ENCODE measurements at regions not wholly inside any gene's neighbourhood (a gene's known extent, or its start where the extent isn't known, plus 50 kb on each side); places are given as distances from the start of the nearest gene placed in this dataset.

DNA sequence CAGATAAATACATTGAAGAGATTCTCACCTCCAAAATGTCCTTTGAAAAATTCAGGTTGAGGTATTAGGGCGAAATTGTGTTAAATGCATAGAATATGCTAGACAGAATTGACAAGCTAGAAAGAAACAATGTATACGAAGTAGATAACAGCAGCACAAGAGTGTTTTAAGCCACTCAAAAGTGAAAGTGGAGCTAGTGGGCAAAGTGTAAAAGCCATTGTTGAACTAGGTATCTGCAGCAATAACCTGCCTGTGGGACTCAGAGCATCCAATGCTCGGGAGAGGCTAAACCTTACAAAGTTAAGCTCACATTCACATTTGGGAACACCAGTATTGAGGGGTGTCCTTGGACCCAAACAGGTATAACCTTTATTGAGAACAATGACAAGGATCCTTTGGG lies 180.6 kb upstream of the TMPO start:
- no peak for DNase-seq (ENCODE audit: low read depth)
- TF ChIP-seq, protein P1, sequence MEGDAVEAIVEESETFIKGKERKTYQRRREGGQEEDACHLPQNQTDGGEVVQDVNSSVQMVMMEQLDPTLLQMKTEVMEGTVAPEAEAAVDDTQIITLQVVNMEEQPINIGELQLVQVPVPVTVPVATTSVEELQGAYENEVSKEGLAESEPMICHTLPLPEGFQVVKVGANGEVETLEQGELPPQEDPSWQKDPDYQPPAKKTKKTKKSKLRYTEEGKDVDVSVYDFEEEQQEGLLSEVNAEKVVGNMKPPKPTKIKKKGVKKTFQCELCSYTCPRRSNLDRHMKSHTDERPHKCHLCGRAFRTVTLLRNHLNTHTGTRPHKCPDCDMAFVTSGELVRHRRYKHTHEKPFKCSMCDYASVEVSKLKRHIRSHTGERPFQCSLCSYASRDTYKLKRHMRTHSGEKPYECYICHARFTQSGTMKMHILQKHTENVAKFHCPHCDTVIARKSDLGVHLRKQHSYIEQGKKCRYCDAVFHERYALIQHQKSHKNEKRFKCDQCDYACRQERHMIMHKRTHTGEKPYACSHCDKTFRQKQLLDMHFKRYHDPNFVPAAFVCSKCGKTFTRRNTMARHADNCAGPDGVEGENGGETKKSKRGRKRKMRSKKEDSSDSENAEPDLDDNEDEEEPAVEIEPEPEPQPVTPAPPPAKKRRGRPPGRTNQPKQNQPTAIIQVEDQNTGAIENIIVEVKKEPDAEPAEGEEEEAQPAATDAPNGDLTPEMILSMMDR (IDR thresholded peaks at IDR 0.05; ENCODE audit: insufficient read depth, low read depth, low read length, missing control alignments): no peak
- no peak overlapping the region for H3K4me3 ChIP-seq (ENCODE audit: low read length)

DNA sequence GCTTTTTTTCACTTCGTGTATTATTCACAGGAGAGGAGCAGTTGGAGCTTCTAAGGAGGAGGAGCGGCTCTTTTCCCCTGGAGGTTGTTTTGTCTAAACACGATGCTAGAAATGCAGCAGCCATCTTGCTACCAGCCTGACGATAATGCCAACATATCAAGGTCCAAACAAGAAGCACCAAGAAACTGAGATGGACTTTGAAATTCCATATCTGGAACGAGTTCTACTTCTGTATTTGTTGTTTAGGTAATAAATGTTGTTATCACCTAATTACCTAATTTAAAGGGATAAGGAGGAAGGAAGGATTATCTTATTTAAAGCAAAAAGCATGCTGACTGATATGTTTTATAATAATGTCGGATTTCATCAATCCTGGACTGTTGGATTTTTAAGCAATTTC lies 174.4 kb upstream of the TMPO start:
- TF ChIP-seq, protein P1 (IDR thresholded peaks at IDR 0.05; ENCODE audit: insufficient read depth, low read depth, low read length, missing control alignments): no peak
- no peak for DNase-seq (ENCODE audit: low read depth)
- no peak overlapping the region for H3K4me3 ChIP-seq (ENCODE audit: low read length)

DNA sequence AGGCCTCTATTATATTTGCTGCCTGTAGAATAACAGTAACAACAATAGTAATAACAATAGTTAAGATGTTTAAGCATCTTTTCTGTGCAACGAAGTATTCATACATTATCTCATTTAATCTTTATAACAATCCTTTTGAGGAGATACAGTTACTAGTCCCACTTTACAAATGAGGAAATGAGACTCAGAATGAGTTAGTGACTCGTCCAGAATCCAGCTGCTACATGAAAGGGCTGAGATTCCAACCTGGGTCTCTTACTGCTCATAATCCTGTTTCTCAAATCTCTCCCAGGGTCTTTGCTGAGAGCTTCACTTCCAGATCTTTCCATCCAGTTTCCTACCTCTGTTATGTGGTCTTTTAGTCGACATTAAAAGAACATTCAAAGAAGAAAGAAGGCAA lies 173.7 kb upstream of the TMPO start:
- H3K4me3 ChIP-seq (ENCODE audit: low read length): no peak overlapping the region
- TF ChIP-seq, protein P1 (IDR thresholded peaks at IDR 0.05; ENCODE audit: insufficient read depth, low read depth, low read length, missing control alignments): no peak
- no peak for DNase-seq (ENCODE audit: low read depth)

DNA sequence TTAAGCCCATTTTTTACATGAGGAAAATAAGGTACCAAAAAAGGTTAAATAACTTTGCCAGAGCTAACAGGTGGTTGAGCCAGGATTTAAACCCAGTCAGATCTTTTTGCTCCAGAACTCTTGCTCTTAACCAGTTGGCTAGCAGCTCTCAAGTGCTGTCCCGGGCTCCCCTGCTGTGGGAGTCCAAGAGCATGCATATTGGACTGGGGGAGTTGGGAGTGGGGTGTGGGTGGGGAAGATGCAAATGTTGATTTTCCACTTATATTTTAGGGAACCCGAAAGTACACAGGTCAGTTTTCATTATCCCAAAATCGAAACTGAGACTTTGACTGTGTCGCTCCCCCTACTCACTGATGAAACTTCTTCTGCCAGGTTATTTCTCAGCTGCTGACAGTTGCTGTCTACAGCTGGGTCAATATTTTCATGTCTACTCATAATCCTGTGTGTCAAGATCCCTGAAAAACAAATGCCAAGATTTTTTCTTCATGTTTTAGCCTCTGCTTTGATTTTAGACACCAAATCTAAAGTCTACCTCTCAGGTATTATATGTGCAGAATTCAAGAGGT lies 172.3 kb upstream of the TMPO start:
- no peak overlapping the region for H3K4me3 ChIP-seq (ENCODE audit: low read length)
- no peak for DNase-seq (ENCODE audit: low read depth)
- TF ChIP-seq, protein P1 (IDR thresholded peaks at IDR 0.05; ENCODE audit: insufficient read depth, low read depth, low read length, missing control alignments): no peak

DNA sequence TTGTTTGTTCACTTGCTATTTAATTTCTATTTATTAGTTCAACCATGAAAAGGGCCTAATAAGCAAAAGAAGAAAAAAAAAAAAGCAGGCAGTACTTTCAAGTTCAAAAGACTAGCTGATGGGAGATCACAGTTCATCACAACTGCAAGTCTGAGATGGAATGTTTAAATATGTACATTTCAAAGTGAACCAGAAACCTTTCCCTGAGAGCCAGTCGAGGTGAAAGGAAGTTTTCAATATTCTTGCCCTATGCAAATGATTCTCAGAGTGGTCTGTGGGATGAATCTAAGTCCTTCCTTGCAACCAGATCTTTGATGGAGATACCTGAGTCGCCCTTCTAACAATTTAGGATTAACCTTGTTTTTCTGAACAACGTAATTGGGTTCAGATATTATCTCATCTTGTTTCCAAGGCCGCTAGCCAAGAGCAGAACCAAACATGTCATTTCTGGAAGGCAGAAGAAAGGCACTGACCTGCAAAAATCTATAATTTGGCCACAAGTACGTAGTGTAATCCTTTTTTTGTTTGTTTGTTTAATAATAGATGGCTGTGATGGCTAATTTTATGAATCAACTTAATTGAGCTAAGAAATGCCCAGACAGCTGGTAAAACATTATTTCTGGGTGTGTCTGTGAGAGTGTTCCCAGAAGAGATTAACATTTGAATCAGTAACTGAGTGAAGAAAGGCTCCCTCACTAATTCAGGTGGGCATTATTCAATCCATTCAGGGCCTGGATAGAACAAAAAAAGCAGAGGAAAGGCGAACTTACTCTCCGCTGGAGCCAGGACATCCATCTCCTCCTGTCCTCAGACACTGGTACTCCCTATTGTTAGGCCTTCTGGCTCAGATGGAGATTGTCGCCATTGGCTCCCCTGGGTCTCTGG lies 171.1 kb upstream of the TMPO start:
- TF ChIP-seq, protein P1 (IDR thresholded peaks at IDR 0.05; ENCODE audit: insufficient read depth, low read depth, low read length, missing control alignments): no peak

DNA sequence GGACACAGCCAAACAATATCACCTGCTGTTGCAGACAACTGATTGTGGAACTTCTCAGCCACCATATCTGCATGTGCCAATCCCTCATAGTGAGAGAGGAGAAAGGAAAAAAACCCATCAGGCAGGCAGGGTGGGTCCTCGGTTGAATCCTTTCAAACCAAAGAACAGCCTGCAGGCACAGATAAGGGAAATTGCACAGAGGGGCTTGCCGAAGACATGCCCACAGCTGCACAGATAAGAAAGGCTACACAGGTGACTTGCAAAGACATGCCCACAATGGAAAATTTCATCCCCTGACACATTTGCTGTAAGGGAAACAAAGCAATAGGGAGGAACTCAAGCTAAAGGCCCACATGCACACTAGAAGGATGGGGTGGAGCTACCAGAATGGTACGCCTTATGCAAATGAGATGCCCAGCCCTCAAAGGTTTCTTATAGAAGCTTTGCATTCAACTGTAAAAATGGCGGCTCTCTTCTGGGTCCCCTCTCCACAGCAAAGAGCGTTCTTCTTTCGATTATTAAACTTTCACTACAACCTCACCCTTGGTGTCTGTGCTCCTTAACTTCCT lies 170.0 kb upstream of the TMPO start:
- TF ChIP-seq, protein P1 (IDR thresholded peaks at IDR 0.05; ENCODE audit: insufficient read depth, low read depth, low read length, missing control alignments): no peak
- peak; percentile 83 for DNase-seq (ENCODE audit: low read depth)
- H3K4me3 ChIP-seq (ENCODE audit: low read length): no peak overlapping the region

More for the DNA sequence above, 171.1 kb upstream of the TMPO start:
- DNase-seq (ENCODE audit: low read depth): no peak
- H3K4me3 ChIP-seq (ENCODE audit: low read length): no peak overlapping the region
